ENCODE measurements at regions not wholly inside any gene's neighbourhood (a gene's known extent, or its start where the extent isn't known, plus 50 kb on each side); places are given as distances from the start of the nearest gene placed in this dataset.

DNA sequence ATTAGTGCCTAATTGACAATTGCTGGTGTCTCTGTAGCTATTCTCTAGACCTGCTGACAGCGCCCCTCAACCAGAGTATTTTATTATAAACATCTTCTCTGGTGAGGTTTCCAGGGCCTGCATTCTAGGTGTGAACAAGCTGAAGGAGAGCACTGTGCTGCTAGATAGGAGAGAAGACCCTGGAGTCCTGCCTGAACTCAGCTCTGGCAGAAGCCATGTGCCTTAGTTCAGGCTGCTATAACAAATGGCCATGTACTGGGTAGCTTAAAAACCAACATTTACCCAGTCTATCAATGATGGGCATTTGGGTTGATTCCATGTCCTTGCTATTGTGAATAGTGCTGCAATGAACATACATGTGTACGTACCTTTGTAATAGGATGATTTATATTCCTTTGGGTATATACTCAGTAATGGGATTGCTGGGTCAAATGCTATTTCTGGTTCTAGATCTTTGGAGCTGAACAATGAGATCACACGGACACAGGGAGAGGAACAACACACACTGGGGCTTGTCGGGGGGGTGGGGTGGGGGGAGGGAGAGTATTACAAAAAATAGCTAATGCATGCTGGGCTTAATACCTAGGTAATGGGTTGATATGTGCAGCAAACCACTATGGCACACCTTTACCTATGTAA lies 185.5 kb upstream of the CPEB2 start:
- TF ChIP-seq ZNF24 (tag by site-specific recombination; IDR thresholded peaks at IDR 0.05) (no peak), ZNF530 (tag by site-specific recombination; IDR thresholded peaks at IDR 0.05; ENCODE audit: low read depth) (no peak), MYNN (tag by site-specific recombination; IDR thresholded peaks at IDR 0.05; ENCODE audit: borderline replicate concordance) (no peak), EGR2 (tag by site-specific recombination; IDR thresholded peaks at IDR 0.05; ENCODE audit: low read depth) (no peak), ZNF146 (tag by site-specific recombination; IDR thresholded peaks at IDR 0.05) (no peak), ZIC2 (tag by site-specific recombination; IDR thresholded peaks at IDR 0.05) (no peak), ZNF184 (tag by site-specific recombination; IDR thresholded peaks at IDR 0.05) (no peak), ZNF624 (tag by site-specific recombination; IDR thresholded peaks at IDR 0.05) (no peak), ZFHX2 (tag by site-specific recombination; conservative IDR thresholded peaks at IDR 0.05) (no peak), ZNF140 (tag by site-specific recombination; IDR thresholded peaks at IDR 0.05) (no peak), ZNF707 (tag by site-specific recombination; IDR thresholded peaks at IDR 0.05) (no peak)
- Histone ChIP-seq H3K36me3 (ENCODE audit: control insufficient read depth in 2 of 2, insufficient read depth in 1 of 2, low read length in 2 of 2) (no peaks in the 10 kb centered on the region), H3K4me1 (ENCODE audit: control insufficient read depth, insufficient read depth, low read length) (no peaks in the 10 kb centered on the region), H3K4me3 (ENCODE audit: low read depth, low read length) (no peak overlapping the region), H3K9me3 (ENCODE audit: control insufficient read depth, insufficient read depth, low read depth, low read length) (no peaks in the 10 kb centered on the region), H3K27ac (ENCODE audit: extremely low read depth, low read depth, low read length) (no peak overlapping the region)
- POLR2A ChIA-PET = no interaction called here
- CTCF ChIA-PET = no interaction called here

DNA sequence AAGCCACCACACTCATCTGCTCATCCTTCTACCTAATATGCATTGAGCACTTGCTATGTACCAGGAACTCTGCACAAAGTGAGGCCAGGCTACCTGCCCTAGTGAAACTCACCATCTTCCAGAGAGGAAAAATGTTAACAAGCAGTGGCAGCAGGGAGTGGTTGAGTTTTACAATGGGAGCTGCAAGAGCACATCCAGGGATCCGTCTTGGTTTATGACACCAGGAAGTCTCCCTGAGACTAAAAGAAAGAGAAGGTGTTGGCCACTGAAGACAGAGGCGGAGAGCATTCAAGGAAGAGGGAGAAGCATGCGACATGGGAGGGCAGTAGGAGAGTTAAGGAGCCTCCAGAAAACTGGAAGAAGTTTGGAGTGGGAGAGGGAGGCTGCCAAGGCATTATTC lies 178.1 kb upstream of the CPEB2 start:
- H3K4me1 ChIP-seq (ENCODE audit: control insufficient read depth, insufficient read depth, low read length) = no peaks in the 10 kb centered on the region
- POLR2A ChIA-PET = no interaction called here
- TF ChIP-seq ZNF555 (tag by site-specific recombination; conservative IDR thresholded peaks at IDR 0.05) = no peak
- TF ChIP-seq ZNF24 (tag by site-specific recombination; IDR thresholded peaks at IDR 0.05) = no peak
- no peak for TF ChIP-seq ZNF266 (tag by site-specific recombination; IDR thresholded peaks at IDR 0.05; ENCODE audit: low read depth)
- TF ChIP-seq ZNF549 (tag by site-specific recombination; IDR thresholded peaks at IDR 0.05) = no peak
- TF ChIP-seq, protein P1, sequence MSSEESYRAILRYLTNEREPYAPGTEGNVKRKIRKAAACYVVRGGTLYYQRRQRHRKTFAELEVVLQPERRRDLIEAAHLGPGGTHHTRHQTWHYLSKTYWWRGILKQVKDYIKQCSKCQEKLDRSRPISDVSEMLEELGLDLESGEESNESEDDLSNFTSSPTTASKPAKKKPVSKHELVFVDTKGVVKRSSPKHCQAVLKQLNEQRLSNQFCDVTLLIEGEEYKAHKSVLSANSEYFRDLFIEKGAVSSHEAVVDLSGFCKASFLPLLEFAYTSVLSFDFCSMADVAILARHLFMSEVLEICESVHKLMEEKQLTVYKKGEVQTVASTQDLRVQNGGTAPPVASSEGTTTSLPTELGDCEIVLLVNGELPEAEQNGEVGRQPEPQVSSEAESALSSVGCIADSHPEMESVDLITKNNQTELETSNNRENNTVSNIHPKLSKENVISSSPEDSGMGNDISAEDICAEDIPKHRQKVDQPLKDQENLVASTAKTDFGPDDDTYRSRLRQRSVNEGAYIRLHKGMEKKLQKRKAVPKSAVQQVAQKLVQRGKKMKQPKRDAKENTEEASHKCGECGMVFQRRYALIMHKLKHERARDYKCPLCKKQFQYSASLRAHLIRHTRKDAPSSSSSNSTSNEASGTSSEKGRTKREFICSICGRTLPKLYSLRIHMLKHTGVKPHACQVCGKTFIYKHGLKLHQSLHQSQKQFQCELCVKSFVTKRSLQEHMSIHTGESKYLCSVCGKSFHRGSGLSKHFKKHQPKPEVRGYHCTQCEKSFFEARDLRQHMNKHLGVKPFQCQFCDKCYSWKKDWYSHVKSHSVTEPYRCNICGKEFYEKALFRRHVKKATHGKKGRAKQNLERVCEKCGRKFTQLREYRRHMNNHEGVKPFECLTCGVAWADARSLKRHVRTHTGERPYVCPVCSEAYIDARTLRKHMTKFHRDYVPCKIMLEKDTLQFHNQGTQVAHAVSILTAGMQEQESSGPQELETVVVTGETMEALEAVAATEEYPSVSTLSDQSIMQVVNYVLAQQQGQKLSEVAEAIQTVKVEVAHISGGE (tag by site-specific recombination; conservative IDR thresholded peaks at IDR 0.05; ENCODE audit: low read depth) = no peak
- TF ChIP-seq, protein P2, sequence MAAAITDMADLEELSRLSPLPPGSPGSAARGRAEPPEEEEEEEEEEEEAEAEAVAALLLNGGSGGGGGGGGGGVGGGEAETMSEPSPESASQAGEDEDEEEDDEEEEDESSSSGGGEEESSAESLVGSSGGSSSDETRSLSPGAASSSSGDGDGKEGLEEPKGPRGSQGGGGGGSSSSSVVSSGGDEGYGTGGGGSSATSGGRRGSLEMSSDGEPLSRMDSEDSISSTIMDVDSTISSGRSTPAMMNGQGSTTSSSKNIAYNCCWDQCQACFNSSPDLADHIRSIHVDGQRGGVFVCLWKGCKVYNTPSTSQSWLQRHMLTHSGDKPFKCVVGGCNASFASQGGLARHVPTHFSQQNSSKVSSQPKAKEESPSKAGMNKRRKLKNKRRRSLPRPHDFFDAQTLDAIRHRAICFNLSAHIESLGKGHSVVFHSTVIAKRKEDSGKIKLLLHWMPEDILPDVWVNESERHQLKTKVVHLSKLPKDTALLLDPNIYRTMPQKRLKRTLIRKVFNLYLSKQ (tag by site-specific recombination; IDR thresholded peaks at IDR 0.05; ENCODE audit: borderline replicate concordance) = no peak
- no peak for TF ChIP-seq ZNF133 (tag by site-specific recombination; IDR thresholded peaks at IDR 0.05)
- TF ChIP-seq, protein P3, sequence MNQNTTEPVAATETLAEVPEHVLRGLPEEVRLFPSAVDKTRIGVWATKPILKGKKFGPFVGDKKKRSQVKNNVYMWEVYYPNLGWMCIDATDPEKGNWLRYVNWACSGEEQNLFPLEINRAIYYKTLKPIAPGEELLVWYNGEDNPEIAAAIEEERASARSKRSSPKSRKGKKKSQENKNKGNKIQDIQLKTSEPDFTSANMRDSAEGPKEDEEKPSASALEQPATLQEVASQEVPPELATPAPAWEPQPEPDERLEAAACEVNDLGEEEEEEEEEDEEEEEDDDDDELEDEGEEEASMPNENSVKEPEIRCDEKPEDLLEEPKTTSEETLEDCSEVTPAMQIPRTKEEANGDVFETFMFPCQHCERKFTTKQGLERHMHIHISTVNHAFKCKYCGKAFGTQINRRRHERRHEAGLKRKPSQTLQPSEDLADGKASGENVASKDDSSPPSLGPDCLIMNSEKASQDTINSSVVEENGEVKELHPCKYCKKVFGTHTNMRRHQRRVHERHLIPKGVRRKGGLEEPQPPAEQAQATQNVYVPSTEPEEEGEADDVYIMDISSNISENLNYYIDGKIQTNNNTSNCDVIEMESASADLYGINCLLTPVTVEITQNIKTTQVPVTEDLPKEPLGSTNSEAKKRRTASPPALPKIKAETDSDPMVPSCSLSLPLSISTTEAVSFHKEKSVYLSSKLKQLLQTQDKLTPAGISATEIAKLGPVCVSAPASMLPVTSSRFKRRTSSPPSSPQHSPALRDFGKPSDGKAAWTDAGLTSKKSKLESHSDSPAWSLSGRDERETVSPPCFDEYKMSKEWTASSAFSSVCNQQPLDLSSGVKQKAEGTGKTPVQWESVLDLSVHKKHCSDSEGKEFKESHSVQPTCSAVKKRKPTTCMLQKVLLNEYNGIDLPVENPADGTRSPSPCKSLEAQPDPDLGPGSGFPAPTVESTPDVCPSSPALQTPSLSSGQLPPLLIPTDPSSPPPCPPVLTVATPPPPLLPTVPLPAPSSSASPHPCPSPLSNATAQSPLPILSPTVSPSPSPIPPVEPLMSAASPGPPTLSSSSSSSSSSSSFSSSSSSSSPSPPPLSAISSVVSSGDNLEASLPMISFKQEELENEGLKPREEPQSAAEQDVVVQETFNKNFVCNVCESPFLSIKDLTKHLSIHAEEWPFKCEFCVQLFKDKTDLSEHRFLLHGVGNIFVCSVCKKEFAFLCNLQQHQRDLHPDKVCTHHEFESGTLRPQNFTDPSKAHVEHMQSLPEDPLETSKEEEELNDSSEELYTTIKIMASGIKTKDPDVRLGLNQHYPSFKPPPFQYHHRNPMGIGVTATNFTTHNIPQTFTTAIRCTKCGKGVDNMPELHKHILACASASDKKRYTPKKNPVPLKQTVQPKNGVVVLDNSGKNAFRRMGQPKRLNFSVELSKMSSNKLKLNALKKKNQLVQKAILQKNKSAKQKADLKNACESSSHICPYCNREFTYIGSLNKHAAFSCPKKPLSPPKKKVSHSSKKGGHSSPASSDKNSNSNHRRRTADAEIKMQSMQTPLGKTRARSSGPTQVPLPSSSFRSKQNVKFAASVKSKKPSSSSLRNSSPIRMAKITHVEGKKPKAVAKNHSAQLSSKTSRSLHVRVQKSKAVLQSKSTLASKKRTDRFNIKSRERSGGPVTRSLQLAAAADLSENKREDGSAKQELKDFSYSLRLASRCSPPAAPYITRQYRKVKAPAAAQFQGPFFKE (tag by site-specific recombination; IDR thresholded peaks at IDR 0.05; ENCODE audit: borderline replicate concordance) = no peak
- TF ChIP-seq ZNF48 (tag by site-specific recombination; IDR thresholded peaks at IDR 0.05) = no peak
- H3K36me3 ChIP-seq (ENCODE audit: control insufficient read depth in 2 of 2, insufficient read depth in 1 of 2, low read length in 2 of 2) = no peaks in the 10 kb centered on the region
- CTCF ChIA-PET = no interaction called here
- H3K4me3 ChIP-seq (ENCODE audit: low read depth, low read length) = no peak overlapping the region
- no peak overlapping the region for H3K27ac ChIP-seq (ENCODE audit: extremely low read depth, low read depth, low read length)
- H3K9me3 ChIP-seq (ENCODE audit: control insufficient read depth, insufficient read depth, low read depth, low read length) = no peaks in the 10 kb centered on the region

Measured in HEK293 (cell line).